ENCODE measurements at regions not wholly inside any gene's neighbourhood (a gene's known extent, or its start where the extent isn't known, plus 50 kb on each side); places are given as distances from the start of the nearest gene placed in this dataset.

- DNase-seq (ENCODE audit: low read depth) = no peak
Observed at GRCh38 chr6:225907-226306, 66.4 kb upstream of the DUSP22 start.

GRCh38 chr6:226516-227073 is 65.7 kb upstream of the DUSP22 start:
- no peak for DNase-seq (ENCODE audit: low read depth)

GRCh38 chr6:227074-227782 is 65.1 kb upstream of the DUSP22 start:
- DNase-seq (ENCODE audit: low read depth) = no peak

DNA sequence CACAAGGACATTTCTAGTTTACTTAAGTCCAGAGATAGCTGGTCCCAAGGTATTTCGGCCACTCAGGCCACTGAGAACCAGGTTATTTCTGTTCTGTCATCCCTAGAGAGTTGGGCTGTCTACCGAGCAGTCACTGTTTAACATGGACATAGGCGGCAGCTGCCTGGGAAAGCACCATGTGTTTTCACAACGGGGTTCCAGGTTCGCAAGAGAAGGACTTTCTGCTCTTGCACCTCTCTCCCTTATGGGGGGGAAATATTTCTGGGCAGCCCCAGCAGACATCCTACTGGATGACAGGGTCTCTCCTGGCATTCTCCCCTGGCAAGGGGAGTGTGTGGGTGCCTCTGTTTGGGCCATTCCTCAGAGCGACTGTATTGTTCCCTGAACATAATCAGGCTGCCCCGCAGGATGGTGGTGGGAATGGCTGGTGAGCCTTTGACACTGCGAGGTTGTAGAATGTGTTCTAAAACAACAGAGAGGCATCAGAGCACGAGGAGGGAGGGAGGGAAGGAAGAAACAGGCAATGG is 64.4 kb upstream of the DUSP22 start:
- no peak for DNase-seq (ENCODE audit: low read depth)

DNA sequence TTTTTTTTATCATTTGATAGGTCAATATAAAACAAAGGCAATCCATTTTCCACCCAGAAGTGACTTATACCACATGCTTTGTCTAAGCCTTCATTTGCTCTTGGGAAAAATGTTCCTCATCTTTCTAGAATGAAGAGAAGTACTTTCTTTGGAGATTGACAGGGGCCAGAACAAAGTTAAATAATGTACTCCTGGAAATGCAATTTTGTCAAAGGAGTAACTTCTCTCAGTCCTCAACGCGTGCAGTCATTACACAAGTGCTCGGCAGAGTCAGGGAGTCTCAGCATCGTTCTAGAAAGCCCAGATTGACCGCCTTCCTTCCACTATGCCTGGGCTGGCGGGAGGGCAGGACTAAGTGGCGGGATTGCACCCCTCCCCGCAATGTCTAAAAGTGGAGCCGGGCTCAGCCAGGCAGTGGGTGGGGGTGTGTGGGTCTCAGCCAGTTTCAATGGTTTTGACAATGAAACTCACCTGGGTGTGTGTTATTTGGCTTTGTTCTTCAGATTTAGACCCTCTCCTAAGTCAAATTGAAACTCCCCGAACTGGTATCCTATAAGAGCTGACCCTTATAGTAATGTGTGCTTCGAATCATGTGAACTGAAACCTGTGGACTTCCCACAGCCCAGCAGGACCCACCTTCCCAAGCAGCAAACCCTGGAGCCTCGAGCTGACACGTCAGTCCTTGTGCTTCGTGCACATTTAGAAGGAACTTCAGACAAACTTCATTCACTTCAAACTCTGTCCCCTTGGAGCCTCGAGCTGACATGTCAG is 63.2 kb upstream of the DUSP22 start:
- DNase-seq (ENCODE audit: low read depth) = no peak

- no peak for DNase-seq (ENCODE audit: low read depth)
Observed at GRCh38 chr6:231779-232178, 60.5 kb upstream of the DUSP22 start.

GRCh38 chr6:232982-233640 is 59.2 kb upstream of the DUSP22 start:
- DNase-seq (ENCODE audit: low read depth) = no peak

- DNase-seq (ENCODE audit: low read depth) = no peak
Observed at GRCh38 chr6:234706-235372, 57.4 kb upstream of the DUSP22 start.

GRCh38 chr6:235763-236360 is 56.4 kb upstream of the DUSP22 start:
- DNase-seq (ENCODE audit: low read depth) = peak; percentile 51

GRCh38 chr6:236519-236918 is 55.8 kb upstream of the DUSP22 start:
- no peak for DNase-seq (ENCODE audit: low read depth)

DNA sequence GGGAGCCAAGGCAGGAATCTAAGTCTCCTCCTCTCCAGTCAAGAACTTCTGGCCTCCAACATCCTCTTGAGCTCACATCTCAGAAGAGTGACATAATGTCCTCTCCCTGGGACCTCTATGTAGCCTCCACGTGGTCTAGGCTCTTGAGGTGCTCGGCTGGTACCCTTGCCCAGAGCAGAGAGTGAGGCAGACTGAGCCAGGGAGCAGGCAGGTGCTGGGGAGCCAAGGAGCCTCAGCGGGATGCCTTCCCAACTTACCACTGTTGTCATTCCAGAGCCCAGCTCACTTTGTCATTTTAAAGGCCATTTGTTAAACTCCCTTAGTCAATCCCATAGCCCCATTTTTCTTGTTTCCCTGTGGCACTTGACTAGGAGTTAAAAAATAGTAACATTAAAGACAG is 52.1 kb upstream of the DUSP22 start:
- no peak for DNase-seq (ENCODE audit: low read depth)

DNA sequence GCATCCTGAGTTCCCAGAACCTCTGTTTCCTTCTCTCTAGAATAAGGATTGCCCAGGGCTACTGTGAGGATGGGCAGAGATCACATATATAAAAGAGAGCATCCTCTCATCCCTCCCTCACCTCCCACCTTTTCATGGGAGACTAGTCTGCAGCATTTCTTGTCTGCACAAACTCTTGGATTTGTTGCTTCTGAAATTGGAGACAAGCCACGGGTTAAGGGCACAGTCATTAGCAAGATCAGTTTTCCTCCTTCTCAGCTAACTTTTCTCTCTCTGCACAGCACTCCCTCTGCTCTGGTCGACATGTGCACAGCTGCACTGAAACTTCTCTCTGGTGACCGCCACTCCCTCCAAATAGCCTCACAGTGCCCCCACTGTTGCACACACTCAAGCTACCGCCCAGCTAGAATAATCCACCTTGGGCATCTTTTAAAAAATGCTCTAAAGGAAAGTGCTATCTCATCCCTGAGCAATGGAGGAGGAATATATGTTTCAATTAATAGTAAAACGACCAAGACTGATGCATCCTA is 50.9 kb upstream of the DUSP22 start:
- DNase-seq (ENCODE audit: low read depth) = no peak

Measured in activated T-helper 9 cell treated with anti-CD3 and anti-CD28 coated beads, Interleukin-2, amount 50 U/mL, for 16 hours (primary cell).